Fibroblast of lung (primary cell): ENCODE measurements at regions not wholly inside any gene's neighbourhood (a gene's known extent, or its start where the extent isn't known, plus 50 kb on each side); places are given as distances from the start of the nearest gene placed in this dataset.

Experiments used
- DNase-seq, 2 donors: peaks; one replicate each; pipeline versions ENCODE4 v3.0.0 to v3.0.0-alpha.2; 2010; ENCODE audit warnings: low read depth in 2 of 2
- H2AFZ ChIP-seq: 2 replicates; pipeline ENCODE4 v1.5.1; 2012; ENCODE audit warnings: low read length, control low read depth, inconsistent platforms
- H3K27ac ChIP-seq: 2 replicates; pipeline ENCODE4 v1.5.1; 2011; ENCODE audit warnings: low read length, control low read depth; ENCODE audit not compliant: insufficient read depth
- H3K27me3 ChIP-seq: 2 replicates; pipeline ENCODE4 v1.5.1; 2011; ENCODE audit warnings: mild to moderate bottlenecking, low read length; ENCODE audit not compliant: control insufficient read depth, insufficient read depth
- H3K36me3 ChIP-seq: 2 replicates; pipeline ENCODE4 v1.5.1; 2011; ENCODE audit warnings: low read length; ENCODE audit not compliant: control insufficient read depth, insufficient read depth
- H3K4me1 ChIP-seq: 2 replicates; pipeline ENCODE4 v1.5.1; 2011; ENCODE audit warnings: low read length; ENCODE audit not compliant: control insufficient read depth, insufficient read depth; ENCODE audit errors: extremely low read depth
- H3K4me2 ChIP-seq: 2 replicates; pipeline ENCODE4 v1.5.1; 2011; ENCODE audit warnings: low read length, control low read depth; ENCODE audit not compliant: insufficient read depth; ENCODE audit errors: extremely low read depth
- H3K4me3 ChIP-seq, 4 experiments: fragments of 200-600 bp in 1 of 4; sonication (generic) in 1 of 4; replicated peaks in 1 of 4; 2 replicates each; pipeline ENCODE4 v1.5.1; 2011 to 2016; ENCODE audit warnings: low read length in 4 of 4, low read depth in 3 of 4, mild to moderate bottlenecking in 3 of 4, control low read depth in 2 of 4, inconsistent platforms in 1 of 4, mixed read lengths in 1 of 4; ENCODE audit not compliant: insufficient read depth in 1 of 4; ENCODE audit errors: control extremely low read depth in 1 of 4
- H3K79me2 ChIP-seq: 2 replicates; pipeline ENCODE4 v1.5.1; 2012; ENCODE audit warnings: mild to moderate bottlenecking, low read length, inconsistent platforms; ENCODE audit not compliant: control insufficient read depth, insufficient read depth
- H3K9ac ChIP-seq: 2 replicates; pipeline ENCODE4 v1.5.1; 2011; ENCODE audit warnings: mild to moderate bottlenecking, low read length, control low read depth; ENCODE audit not compliant: insufficient read depth
- H3K9me3 ChIP-seq: 2 replicates; pipeline ENCODE4 v1.5.1; 2012; ENCODE audit warnings: low read depth, low read length; ENCODE audit not compliant: control insufficient read depth, insufficient read depth
- H4K20me1 ChIP-seq: 2 replicates; pipeline ENCODE4 v1.5.1; 2011; ENCODE audit warnings: low read length; ENCODE audit not compliant: control insufficient read depth, insufficient read depth; ENCODE audit errors: extremely low read depth
- CTCF ChIP-seq, 2 donors: IDR thresholded peaks in 1 of 2; conservative IDR thresholded peaks in 1 of 2; 1 replicate in 1 of 2; 2 replicates in 1 of 2; pipeline ENCODE4 v1.5.1; 2011 to 2012; ENCODE audit warnings: low read length in 2 of 2, control low read depth in 1 of 2, inconsistent platforms in 1 of 2, low read depth in 1 of 2, mild to moderate bottlenecking in 1 of 2
- EZH2 ChIP-seq: IDR thresholded peaks from 2 replicates; pipeline ENCODE4 v1.5.1; 2012; ENCODE audit warnings: low read length, control low read depth, mild to moderate bottlenecking; ENCODE audit errors: missing control alignments

- TF ChIP-seq CTCF (conservative IDR thresholded peaks at IDR 0.05 in 1 of 2, IDR thresholded peaks at IDR 0.05 in 1 of 2; ENCODE audit: low read depth in 1 of 2, low read length in 2 of 2) (no peak), EZH2 (no peak)
- peaks cover 11% of the 10 kb centered on the region for H3K4me1 ChIP-seq
- H2AFZ ChIP-seq: no peak overlapping the region
- H3K9ac ChIP-seq: no peak overlapping the region
- no peak for DNase-seq
- H3K79me2 ChIP-seq: no peaks in the 10 kb centered on the region
- H3K36me3 ChIP-seq: no peaks in the 10 kb centered on the region
- no peaks in the 10 kb centered on the region for H3K9me3 ChIP-seq
- H3K4me3 ChIP-seq: no peak overlapping the region
- no peak overlapping the region for H3K4me2 ChIP-seq
- H3K27ac ChIP-seq: no peak overlapping the region
- no peaks in the 10 kb centered on the region for H3K27me3 ChIP-seq
- no peaks in the 10 kb centered on the region for H4K20me1 ChIP-seq
These were observed 124.7 kb upstream of the SLCO6A1 start for GRCh38 chr5:102623329-102624065.

DNA sequence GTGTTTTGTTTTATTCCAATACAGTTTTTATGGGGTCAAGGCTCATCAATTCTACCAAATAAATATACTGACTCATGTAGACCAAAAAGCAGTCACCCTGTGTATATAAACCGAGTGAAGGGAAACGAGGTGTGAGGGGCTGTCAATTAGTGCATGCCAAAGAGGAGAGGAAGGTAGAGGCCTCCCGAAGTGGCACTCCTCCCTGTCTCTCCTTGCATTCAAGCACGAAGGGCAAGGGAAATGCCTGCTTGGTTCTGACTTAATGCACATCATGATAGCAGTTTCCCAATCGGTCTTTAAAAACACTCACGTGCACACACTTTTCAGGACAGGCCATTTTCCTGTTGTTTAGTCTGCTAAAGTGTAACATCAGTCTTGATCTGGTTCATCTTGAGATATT is 125.6 kb upstream of the SLCO6A1 start:
- no peak overlapping the region for H2AFZ ChIP-seq

GRCh38 chr5:102625468-102625867 is 126.7 kb upstream of the SLCO6A1 start:
- Histone ChIP-seq H2AFZ (no peak overlapping the region), H4K20me1 (no peaks in the 10 kb centered on the region), H3K4me1 (peaks cover 11% of the 10 kb centered on the region), H3K36me3 (no peaks in the 10 kb centered on the region), H3K79me2 (no peaks in the 10 kb centered on the region), H3K9ac (no peak overlapping the region), H3K27me3 (no peaks in the 10 kb centered on the region), H3K9me3 (no peaks in the 10 kb centered on the region), H3K27ac (no peak overlapping the region), H3K4me3 (no peak overlapping the region), H3K4me2 (no peak overlapping the region)
- TF ChIP-seq CTCF (conservative IDR thresholded peaks at IDR 0.05 in 1 of 2, IDR thresholded peaks at IDR 0.05 in 1 of 2; ENCODE audit: low read depth in 1 of 2, low read length in 2 of 2) (no peak), EZH2 (no peak)
- DNase-seq: no peak

More for the DNA sequence above, 125.6 kb upstream of the SLCO6A1 start:
- H3K27ac ChIP-seq: no peak overlapping the region
- H3K9me3 ChIP-seq: no peaks in the 10 kb centered on the region
- no peaks in the 10 kb centered on the region for H4K20me1 ChIP-seq
- no peak overlapping the region for H3K4me2 ChIP-seq
- no peaks in the 10 kb centered on the region for H3K27me3 ChIP-seq
- no peak for TF ChIP-seq CTCF (conservative IDR thresholded peaks at IDR 0.05 in 1 of 2, IDR thresholded peaks at IDR 0.05 in 1 of 2; ENCODE audit: low read depth in 1 of 2, low read length in 2 of 2)
- no peak for TF ChIP-seq EZH2
- peaks cover 11% of the 10 kb centered on the region for H3K4me1 ChIP-seq
- DNase-seq: no peak
- H3K79me2 ChIP-seq: no peaks in the 10 kb centered on the region
- no peak overlapping the region for H3K4me3 ChIP-seq
- no peak overlapping the region for H3K9ac ChIP-seq
- H3K36me3 ChIP-seq: no peaks in the 10 kb centered on the region
